ENCODE measurements at regions not wholly inside any gene's neighbourhood (a gene's known extent, or its start where the extent isn't known, plus 50 kb on each side); places are given as distances from the start of the nearest gene placed in this dataset.

GRCh38 chr9:82209797-82210470 is 221.4 kb downstream of the SPATA31D1 start:
- Histone ChIP-seq H3K27me3 (ENCODE audit: insufficient read depth, low read length) (no peaks in the 10 kb centered on the region), H4K8ac (replicated peaks; ENCODE audit: insufficient read length, low read depth, low read length) (no peak overlapping the region), H3K79me1 (ENCODE audit: insufficient read depth, low read depth, low read length, poor library complexity, severe bottlenecking) (no peaks in the 10 kb centered on the region), H3K23me2 (ENCODE audit: insufficient read length, low read depth, low read length, poor library complexity, severe bottlenecking) (no peaks in the 10 kb centered on the region), H4K20me1 (ENCODE audit: control insufficient read depth, insufficient read depth, insufficient read length) (no peaks in the 10 kb centered on the region), H3K14ac (ENCODE audit: insufficient read depth, low read length) (no peak overlapping the region), H3K56ac (ENCODE audit: insufficient read length, low read depth, low read length) (no peak overlapping the region), H3K4me2 (ENCODE audit: insufficient read depth, insufficient read length, low read length) (no peak overlapping the region), H3K79me2 (ENCODE audit: insufficient read depth, low read length) (no peaks in the 10 kb centered on the region), H3K9me3 (ENCODE audit: control insufficient read depth, low read depth, low read length) (no peaks in the 10 kb centered on the region), H4K91ac (ENCODE audit: insufficient read length, low read depth, low read length) (no peak overlapping the region), H2BK12ac (ENCODE audit: insufficient read length, low read depth, low read length) (no peak overlapping the region), H4K5ac (ENCODE audit: insufficient read length, low read depth, low read length) (no peak overlapping the region), H3K18ac (ENCODE audit: insufficient read length, low read depth, low read length) (no peak overlapping the region), H3K27ac (ENCODE audit: insufficient read length, low read depth, low read length) (no peak overlapping the region), H2BK15ac (ENCODE audit: low read depth, low read length) (no peak overlapping the region), H2AFZ (ENCODE audit: low read length) (no peak overlapping the region), H2AK5ac (ENCODE audit: insufficient read length, low read length) (no peak overlapping the region), H3K23ac (ENCODE audit: insufficient read length, low read depth, low read length) (no peak overlapping the region), H3K4me1 (ENCODE audit: insufficient read depth, low read length) (no peaks in the 10 kb centered on the region), H2BK5ac (ENCODE audit: insufficient read length, low read length) (no peak overlapping the region), H2BK20ac (ENCODE audit: low read depth, low read length, poor library complexity, severe bottlenecking) (no peak overlapping the region), H3K9ac (ENCODE audit: extremely low read depth, insufficient read length, low read length) (no peak overlapping the region), H2BK120ac (ENCODE audit: low read depth, low read length, poor library complexity, severe bottlenecking) (no peak overlapping the region), H3T11ph (ENCODE audit: low read length) (no peak overlapping the region), H3K4ac (ENCODE audit: low read depth, low read length) (no peak overlapping the region)
- Mint-ChIP-seq H3K36me3 (ENCODE audit: insufficient read depth in 1 of 3, low read depth in 3 of 3) (peaks cover 0 to 4% (median 0%) of the 10 kb centered on the region in 3 experiments; a peak in 1 of 7 replicates), H3K4me1 (peaks cover 0 to 7% of the 10 kb centered on the region in 2 experiments; a peak in 1 of 4 replicates), H3K4me3 (no peak overlapping the region), H3K27ac (no peak overlapping the region), H3K27me3 (ENCODE audit: low read depth) (no peaks in the 10 kb centered on the region), H3K9me3 (peaks cover 0 to 4% of the 10 kb centered on the region in 2 experiments; a peak in 3 of 5 replicates)
- no peak for TF ChIP-seq CTCF (conservative IDR thresholded peaks at IDR 0.05)
- no peak for DNase-seq
- WGBS (ENCODE audit: extremely low coverage, insufficient read length, low lambda C conversion rate) = no CpG with 5 or more reads among the region's 1 CpG
